ENCODE measurements at regions not wholly inside any gene's neighbourhood (a gene's known extent, or its start where the extent isn't known, plus 50 kb on each side); places are given as distances from the start of the nearest gene placed in this dataset.

- H4K91ac ChIP-seq (replicated peaks; ENCODE audit: insufficient read length, low read length), result no peak overlapping the region
- H3K4ac ChIP-seq (replicated peaks; ENCODE audit: insufficient read length, low read depth, low read length), result no peak overlapping the region
- H2AK5ac ChIP-seq (ENCODE audit: low read depth, low read length), result no peak overlapping the region
- no peak overlapping the region for H2BK120ac ChIP-seq (replicated peaks; ENCODE audit: low read depth, low read length)
- no peak overlapping the region for H3K18ac ChIP-seq (ENCODE audit: extremely low read depth, low read length)
- no peak overlapping the region for H3K23ac ChIP-seq (ENCODE audit: insufficient read length)
- FAIRE-seq, result no peak
- no peak overlapping the region for H3K4me2 ChIP-seq (ENCODE audit: insufficient read depth in 1 of 2, low read depth in 2 of 2, low read length in 2 of 2)
- no peaks in the 10 kb centered on the region for H3K4me1 ChIP-seq (replicated peaks in 1 of 4; ENCODE audit: control insufficient read depth in 3 of 4, insufficient read depth in 4 of 4, low read length in 3 of 4)
- no peaks in the 10 kb centered on the region for H3K23me2 ChIP-seq (ENCODE audit: low read depth, low read length)
- no peaks in the 10 kb centered on the region for H3K36me3 ChIP-seq (ENCODE audit: control insufficient read depth in 2 of 4, insufficient read depth in 4 of 4, low read length in 3 of 4)
- H3K9ac ChIP-seq (replicated peaks in 1 of 4; ENCODE audit: extremely low read depth in 1 of 4, low read depth in 3 of 4, low read length in 3 of 4), result no peak overlapping the region
- H2AFZ ChIP-seq (ENCODE audit: low read length), result no peak overlapping the region
- no peak overlapping the region for H4K8ac ChIP-seq (ENCODE audit: extremely low read depth, insufficient read depth, low read length)
- no peak overlapping the region for H3K14ac ChIP-seq (ENCODE audit: insufficient read length)
- H3K79me2 ChIP-seq (ENCODE audit: control insufficient read depth in 1 of 2, insufficient read depth in 2 of 2, low read length in 2 of 2), result no peaks in the 10 kb centered on the region
- H3K27ac ChIP-seq (ENCODE audit: low read depth, low read length), result no peak overlapping the region
- no peak overlapping the region for H2BK5ac ChIP-seq (ENCODE audit: low read depth, low read length)
- H2BK15ac ChIP-seq (ENCODE audit: low read length), result no peak overlapping the region
- ChIA-PET CTCF (ENCODE audit: partially characterized antibody) (interaction anchor here (0.6 kb wide), 2 partner anchors 18 to 104 kb away, joined by 3 to 4 read pairs; no protein-coding TSS in a partner anchor), POLR2A (ENCODE audit: partially characterized antibody) (interaction anchor here (0.6 to 0.7 kb wide), 2 partner anchors 16 to 415 kb away, joined by 3 read pairs; no protein-coding TSS in a partner anchor)
- no peaks in the 10 kb centered on the region for H3K9me3 ChIP-seq (ENCODE audit: insufficient read depth in 2 of 2, low read depth in 1 of 2, low read length in 1 of 2)
- TF ChIP-seq GTF2F1 (IDR thresholded peaks at IDR 0.05; ENCODE audit: borderline replicate concordance, low read depth, low read length) (no peak), SP4 (IDR thresholded peaks at IDR 0.05; ENCODE audit: low read length) (no peak), CBX8 (IDR thresholded peaks at IDR 0.05; ENCODE audit: borderline replicate concordance, low read depth, low read length) (no peak), RNF2 (IDR thresholded peaks at IDR 0.05; ENCODE audit: borderline replicate concordance, low read depth, low read length, missing control alignments, poor library complexity, severe bottlenecking) (no peak), HDAC2 (IDR thresholded peaks at IDR 0.05; ENCODE audit: borderline replicate concordance in 1 of 2, low read depth in 2 of 2, low read length in 2 of 2) (no peak), YY1 (IDR thresholded peaks at IDR 0.05; ENCODE audit: low read depth, low read length) (no peak), EZH2 (IDR thresholded peaks at IDR 0.05; ENCODE audit: low read depth, low read length, severe bottlenecking) (no peak), KDM1A (IDR thresholded peaks at IDR 0.05; ENCODE audit: borderline replicate concordance, low read length) (no peak)
- no peak overlapping the region for H3K56ac ChIP-seq (replicated peaks; ENCODE audit: insufficient read length, low read depth, low read length)
- DNase-seq (ENCODE audit: low read depth in 1 of 2, low spot score in 2 of 2), result no peak
- H2BK12ac ChIP-seq (ENCODE audit: low read depth, low read length), result no peak overlapping the region
- H2BK20ac ChIP-seq (ENCODE audit: low read length), result no peak overlapping the region
- no peak overlapping the region for H4K5ac ChIP-seq (ENCODE audit: insufficient read length, low read depth, low read length)
- no peak overlapping the region for H3K4me3 ChIP-seq (ENCODE audit: extremely low read depth in 1 of 4, insufficient read depth in 2 of 4, low read depth in 3 of 4, low read length in 4 of 4)
- WGBS, 2 experiments (ENCODE audit: extremely low coverage in 1 of 2, insufficient coverage in 1 of 2, insufficient read length in 1 of 2, insufficient replicate concordance in 2 of 2, low coverage in 1 of 2, low lambda C conversion rate in 2 of 2, missing lambda C conversion rate in 1 of 2), result 80% methylated on average over 2 of the region's 2 CpGs; no CpG with 5 or more reads in 1 of the 2 experiments
- peaks cover 0 to 1% of the 10 kb centered on the region in 2 experiments for H4K20me1 ChIP-seq (replicated peaks in 1 of 2; ENCODE audit: control insufficient read depth in 1 of 2, insufficient read depth in 2 of 2, low read length in 2 of 2)
- H3K79me1 ChIP-seq (ENCODE audit: low read depth, low read length), result no peaks in the 10 kb centered on the region
- no peaks in the 10 kb centered on the region for H3K27me3 ChIP-seq (replicated peaks in 1 of 4; ENCODE audit: control insufficient read depth in 3 of 4, extremely low read depth in 1 of 4, insufficient read depth in 3 of 4, low read length in 3 of 4)
Observed at GRCh38 chr7:136325578-136325977, 348.4 kb upstream of the MTPN start.
